Ascending aorta (tissue), 2 donors: ENCODE measurements at regions not wholly inside any gene's neighbourhood (a gene's known extent, or its start where the extent isn't known, plus 50 kb on each side); places are given as distances from the start of the nearest gene placed in this dataset.

Experiments
- DNase-seq, 2 donors: peaks; one replicate each; pipeline ENCODE4 v3.0.0-alpha.2; 2019; ENCODE audit warnings: low spot score in 2 of 2
- H3K27ac ChIP-seq, 2 donors: fragments of 200-600 bp; sonication (generic); one replicate each; pipeline ENCODE4 v1.5.1; 2016 to 2017; ENCODE audit warnings: mild to moderate bottlenecking in 1 of 2
- H3K27me3 ChIP-seq: fragments of 200-600 bp; sonication (generic); one replicate; pipeline ENCODE4 v1.5.1; 2017
- H3K36me3 ChIP-seq, 2 donors: fragments of 200-600 bp; sonication (generic); one replicate each; pipeline ENCODE4 v1.5.1; 2016
- H3K4me1 ChIP-seq, 2 donors: fragments of 200-600 bp; sonication (generic); one replicate each; pipeline ENCODE4 v1.5.1; 2016 to 2017; ENCODE audit warnings: mild to moderate bottlenecking in 1 of 2
- H3K4me3 ChIP-seq, 2 donors: fragments of 200-600 bp; sonication (generic); one replicate each; pipeline ENCODE4 v1.5.1; 2016 to 2017; ENCODE audit warnings: mild to moderate bottlenecking in 1 of 2
- H3K9me3 ChIP-seq, 2 donors: fragments of 200-600 bp; sonication (generic); one replicate each; pipeline ENCODE4 v1.5.1; 2016
- intact Hi-C: fragments of 100-400 bp; cut with DNase I; formaldehyde crosslinking; loops from one replicate; pipeline ENCODE4 v1.15.1; 2023
- TF ChIP-seq, protein P1 (sequence below), 3 experiments: fragments of 200-600 bp in 2 of 3; fragments of 450-650 bp in 1 of 3; sonication (generic) in 2 of 3; IDR thresholded peaks; one replicate each; pipeline ENCODE4 v1.5.1; 2016 to 2019; ENCODE audit warnings: antibody characterized with exemption in 3 of 3, mild to moderate bottlenecking in 1 of 3, moderate library complexity in 1 of 3

DNA sequence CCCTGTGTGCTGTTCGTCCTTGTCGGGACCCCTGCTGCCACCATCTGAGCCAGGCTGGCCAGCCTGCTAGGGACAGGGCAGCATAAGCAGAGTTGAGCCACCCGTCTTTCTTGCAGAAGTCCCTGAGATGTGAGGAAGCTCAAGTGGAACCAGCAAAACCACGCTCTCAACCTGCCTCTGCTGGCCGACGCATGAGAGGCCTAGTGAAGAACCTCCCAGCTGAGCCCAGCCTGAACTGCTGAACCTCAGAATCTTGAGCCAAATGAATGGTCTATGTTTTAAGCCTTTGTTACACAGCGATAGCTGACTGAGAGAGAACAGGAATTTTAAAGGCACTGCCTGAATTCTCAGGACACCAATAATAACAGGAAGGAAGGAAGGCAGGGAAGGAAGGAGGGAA, 98.9 kb upstream of the ADRA2C start:
- intact Hi-C loops = no loop called here
- TF ChIP-seq, protein P1, sequence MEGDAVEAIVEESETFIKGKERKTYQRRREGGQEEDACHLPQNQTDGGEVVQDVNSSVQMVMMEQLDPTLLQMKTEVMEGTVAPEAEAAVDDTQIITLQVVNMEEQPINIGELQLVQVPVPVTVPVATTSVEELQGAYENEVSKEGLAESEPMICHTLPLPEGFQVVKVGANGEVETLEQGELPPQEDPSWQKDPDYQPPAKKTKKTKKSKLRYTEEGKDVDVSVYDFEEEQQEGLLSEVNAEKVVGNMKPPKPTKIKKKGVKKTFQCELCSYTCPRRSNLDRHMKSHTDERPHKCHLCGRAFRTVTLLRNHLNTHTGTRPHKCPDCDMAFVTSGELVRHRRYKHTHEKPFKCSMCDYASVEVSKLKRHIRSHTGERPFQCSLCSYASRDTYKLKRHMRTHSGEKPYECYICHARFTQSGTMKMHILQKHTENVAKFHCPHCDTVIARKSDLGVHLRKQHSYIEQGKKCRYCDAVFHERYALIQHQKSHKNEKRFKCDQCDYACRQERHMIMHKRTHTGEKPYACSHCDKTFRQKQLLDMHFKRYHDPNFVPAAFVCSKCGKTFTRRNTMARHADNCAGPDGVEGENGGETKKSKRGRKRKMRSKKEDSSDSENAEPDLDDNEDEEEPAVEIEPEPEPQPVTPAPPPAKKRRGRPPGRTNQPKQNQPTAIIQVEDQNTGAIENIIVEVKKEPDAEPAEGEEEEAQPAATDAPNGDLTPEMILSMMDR (IDR thresholded peaks at IDR 0.05) = no peak

DNA sequence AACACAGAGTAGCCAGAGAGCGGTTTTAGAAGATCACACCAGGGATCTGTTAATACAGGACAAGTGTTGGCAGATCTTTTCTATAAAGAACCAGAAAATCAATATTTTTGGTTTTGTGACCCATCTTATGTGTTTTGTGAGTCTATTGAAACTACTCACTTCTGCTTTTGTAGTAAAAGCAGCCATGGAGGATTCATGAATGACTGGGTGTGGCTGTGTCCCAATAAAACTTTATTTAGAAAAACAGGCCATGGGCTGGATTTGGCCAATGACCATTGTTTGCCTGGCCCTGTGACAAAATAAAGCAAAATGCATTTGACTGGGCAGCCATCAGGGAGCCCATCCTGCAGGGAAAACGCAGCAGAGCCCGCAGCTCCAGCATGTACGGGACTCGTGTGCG, 99.9 kb upstream of the ADRA2C start:
- H3K4me3 ChIP-seq = no peak overlapping the region

More for the DNA sequence above, 98.9 kb upstream of the ADRA2C start:
- DNase-seq = no peak
- Histone ChIP-seq H3K27me3 (no peaks in the 10 kb centered on the region), H3K36me3 (no peaks in the 10 kb centered on the region), H3K4me3 (no peak overlapping the region), H3K4me1 (no peaks in the 10 kb centered on the region), H3K9me3 (peaks cover 0 to 3% of the 10 kb centered on the region in 2 donors), H3K27ac (no peak overlapping the region)

DNA sequence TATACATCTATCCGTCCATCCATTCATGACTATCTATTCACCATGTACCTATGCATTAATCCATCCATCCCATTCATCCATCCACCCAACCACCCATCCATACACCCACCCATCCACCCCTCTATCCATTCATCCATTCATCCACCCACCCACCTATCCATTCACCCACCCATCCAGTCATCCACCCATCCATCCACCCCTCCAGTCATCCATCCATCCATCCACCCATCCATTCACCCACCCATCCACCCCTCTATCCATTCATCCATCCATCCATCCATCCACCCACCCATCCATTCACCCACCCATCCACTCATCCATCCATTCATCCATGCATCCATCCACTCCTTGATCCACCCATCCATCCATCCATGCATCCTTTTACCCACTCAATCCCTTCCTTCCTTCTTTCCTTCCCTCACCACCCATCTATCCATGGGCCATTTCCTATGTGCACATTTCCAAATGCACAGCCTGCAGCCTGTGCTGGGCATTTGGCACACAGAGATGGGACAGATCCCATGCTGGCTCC, 100.8 kb upstream of the ADRA2C start:
- no peak for DNase-seq
- Histone ChIP-seq H3K4me3 (no peak overlapping the region), H3K27ac (no peak overlapping the region), H3K36me3 (no peaks in the 10 kb centered on the region), H3K27me3 (no peaks in the 10 kb centered on the region), H3K9me3 (peaks cover 0 to 3% of the 10 kb centered on the region in 2 donors), H3K4me1 (no peaks in the 10 kb centered on the region)
- intact Hi-C loops = no loop called here
- TF ChIP-seq, protein P1 (IDR thresholded peaks at IDR 0.05) = no peak

More for the DNA sequence above, 99.9 kb upstream of the ADRA2C start:
- Histone ChIP-seq H3K4me1 (no peaks in the 10 kb centered on the region), H3K36me3 (no peaks in the 10 kb centered on the region), H3K27ac (no peak overlapping the region), H3K9me3 (peaks cover 0 to 3% of the 10 kb centered on the region in 2 donors), H3K27me3 (no peaks in the 10 kb centered on the region)
- intact Hi-C loops = no loop called here
- no peak for DNase-seq
- TF ChIP-seq, protein P1 (IDR thresholded peaks at IDR 0.05) = no peak

DNA sequence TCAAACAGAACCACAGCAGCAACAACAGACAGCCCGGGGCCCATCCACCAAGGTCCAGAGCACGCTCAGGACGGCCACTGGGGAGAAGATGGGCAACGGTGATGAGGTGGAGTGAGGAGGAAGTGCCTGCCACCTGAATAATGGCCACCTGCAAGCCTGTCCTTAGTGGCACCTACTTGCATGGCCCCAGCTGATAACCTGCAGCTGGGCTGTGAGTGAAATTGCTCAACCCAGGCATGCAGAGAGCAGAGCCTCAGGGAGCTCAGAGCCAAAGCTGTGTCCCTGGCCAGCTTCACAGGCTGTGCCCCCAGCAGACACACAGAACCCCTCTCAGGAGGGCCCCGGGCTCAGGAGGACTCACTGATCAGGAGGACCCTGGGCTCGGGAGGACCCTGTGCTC, 102.4 kb upstream of the ADRA2C start:
- TF ChIP-seq, protein P1 (IDR thresholded peaks at IDR 0.05) = no peak
- H3K27me3 ChIP-seq = no peaks in the 10 kb centered on the region
- intact Hi-C loops = no loop called here
- H3K9me3 ChIP-seq = peaks cover 0 to 3% of the 10 kb centered on the region in 2 donors
- no peaks in the 10 kb centered on the region for H3K36me3 ChIP-seq
- no peak overlapping the region for H3K4me3 ChIP-seq
- H3K27ac ChIP-seq = no peak overlapping the region
- DNase-seq = no peak
- H3K4me1 ChIP-seq = peaks cover 0 to 2% of the 10 kb centered on the region in 2 donors

DNA sequence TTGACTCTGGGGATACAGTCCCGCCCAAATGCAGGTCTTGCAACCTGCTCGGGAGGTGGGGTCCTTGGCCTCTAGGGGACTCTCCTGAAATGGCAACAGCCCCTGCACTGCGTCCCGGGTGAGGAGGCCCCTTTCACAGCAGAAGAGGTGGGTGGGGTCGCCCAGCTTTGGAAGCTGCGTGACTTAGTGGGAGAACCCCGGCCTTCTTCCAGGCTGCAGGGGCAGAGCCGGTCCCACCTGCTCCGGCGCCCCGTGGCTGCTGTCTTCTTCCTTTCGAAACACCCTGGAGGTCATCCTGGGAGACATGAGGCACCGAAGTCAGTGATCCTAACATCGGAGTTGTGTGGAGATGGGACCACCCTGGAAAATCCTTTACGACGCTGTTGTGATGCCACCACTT, 103.7 kb upstream of the ADRA2C start:
- Histone ChIP-seq H3K36me3 (no peaks in the 10 kb centered on the region), H3K4me3 (no peak overlapping the region), H3K27ac (no peak overlapping the region), H3K9me3 (peaks cover 0 to 3% of the 10 kb centered on the region in 2 donors), H3K4me1 (peaks cover 6 to 11% of the 10 kb centered on the region in 2 donors), H3K27me3 (no peaks in the 10 kb centered on the region)
- intact Hi-C loops = no loop called here
- no peak for DNase-seq
- TF ChIP-seq, protein P1 (IDR thresholded peaks at IDR 0.05) = no peak

DNA sequence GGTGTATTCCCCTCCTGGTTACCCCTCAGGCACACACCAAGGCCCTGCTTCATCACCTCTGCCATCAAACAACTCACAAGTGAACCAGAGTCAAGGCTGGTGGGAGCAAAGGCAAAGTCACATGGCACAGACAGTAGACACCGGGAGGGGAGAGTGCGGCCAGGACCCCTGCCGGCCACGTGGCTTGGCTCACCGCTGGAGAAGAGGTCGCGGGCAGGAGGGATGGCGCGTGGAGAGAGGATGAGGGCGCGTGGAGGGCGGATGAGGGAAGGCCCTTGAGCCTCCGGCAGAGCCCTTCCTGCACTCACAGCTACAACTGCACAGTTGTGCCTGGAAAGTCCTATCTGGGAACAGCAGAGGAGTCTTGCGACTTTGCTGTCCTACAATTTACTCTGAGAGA, 104.2 kb upstream of the ADRA2C start:
- H3K4me1 ChIP-seq = peaks cover 6 to 15% of the 10 kb centered on the region in 2 donors
- no peak for DNase-seq
- TF ChIP-seq, protein P1 (IDR thresholded peaks at IDR 0.05) = no peak
- no peaks in the 10 kb centered on the region for H3K36me3 ChIP-seq
- H3K9me3 ChIP-seq = no peaks in the 10 kb centered on the region
- no peak overlapping the region for H3K27ac ChIP-seq
- H3K4me3 ChIP-seq = no peak overlapping the region
- intact Hi-C loops = no loop called here
- H3K27me3 ChIP-seq = no peaks in the 10 kb centered on the region
